ENCODE measurements at regions not wholly inside any gene's neighbourhood (a gene's known extent, or its start where the extent isn't known, plus 50 kb on each side); places are given as distances from the start of the nearest gene placed in this dataset.

DNA sequence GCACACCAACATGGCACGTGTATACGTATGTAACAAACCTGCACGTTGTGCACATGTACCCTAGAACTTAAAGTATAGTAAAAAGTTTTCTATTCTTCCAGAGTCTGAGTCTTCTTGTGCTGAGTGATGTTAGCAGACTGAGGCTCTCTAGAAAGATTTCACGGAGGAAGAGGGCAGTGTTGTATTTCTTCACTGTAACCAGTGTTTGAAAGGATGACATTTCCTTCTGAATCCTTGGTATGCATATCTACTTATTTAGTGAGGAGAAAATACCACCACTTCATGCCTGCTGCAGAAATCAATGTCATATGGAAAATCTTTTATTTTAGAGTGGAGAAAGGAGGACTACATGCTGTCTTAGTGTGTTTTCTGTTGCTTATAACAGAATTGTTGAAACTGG lies 357.1 kb downstream of the CCDC85A start:
- no TSS peak for BruUV-seq (replicated peaks)
- no peak overlapping the region for H3K27ac ChIP-seq
- H3K4me2 ChIP-seq, result no peak overlapping the region
- H3K27me3 ChIP-seq (ENCODE audit: insufficient read depth, low read depth), result no peaks in the 10 kb centered on the region
- H4K20me1 ChIP-seq (ENCODE audit: insufficient read depth), result no peaks in the 10 kb centered on the region
- no peaks in the 10 kb centered on the region for H3K79me2 ChIP-seq (ENCODE audit: low read depth)
- H3K4me1 ChIP-seq (replicated peaks; ENCODE audit: insufficient read depth), result no peaks in the 10 kb centered on the region
- no peaks in the 10 kb centered on the region; the same call in 1 of the 2 replicates for H3K9me2 ChIP-seq (ENCODE audit: insufficient read depth)
- CTCF ChIA-PET, result no interaction called here
- H2AFZ ChIP-seq, result no peak overlapping the region
- no peaks in the 10 kb centered on the region for H3F3A ChIP-seq (ENCODE audit: insufficient read depth, low read depth)
- POLR2A ChIA-PET (ENCODE audit: unreplicated experiment), result no interaction called here
- DNase-seq, result no peak
- 0 out of 2 replicates have a peak, but pooled peaks cover 4% of the 10 kb centered on the region for H3K9me3 ChIP-seq (ENCODE audit: insufficient read depth, low read depth)
- no peak for TF ChIP-seq EZH2 (IDR thresholded peaks at IDR 0.05; ENCODE audit: low read depth)
- TF ChIP-seq CTCF (conservative IDR thresholded peaks at IDR 0.05), result no peak
- intact Hi-C loops (cut with micrococcal nuclease; ENCODE audit: unreplicated experiment), result no loop called here
- H3K4me3 ChIP-seq, result no peak overlapping the region
- no peaks in the 10 kb centered on the region for H3K36me3 ChIP-seq (ENCODE audit: low read depth)

DNA sequence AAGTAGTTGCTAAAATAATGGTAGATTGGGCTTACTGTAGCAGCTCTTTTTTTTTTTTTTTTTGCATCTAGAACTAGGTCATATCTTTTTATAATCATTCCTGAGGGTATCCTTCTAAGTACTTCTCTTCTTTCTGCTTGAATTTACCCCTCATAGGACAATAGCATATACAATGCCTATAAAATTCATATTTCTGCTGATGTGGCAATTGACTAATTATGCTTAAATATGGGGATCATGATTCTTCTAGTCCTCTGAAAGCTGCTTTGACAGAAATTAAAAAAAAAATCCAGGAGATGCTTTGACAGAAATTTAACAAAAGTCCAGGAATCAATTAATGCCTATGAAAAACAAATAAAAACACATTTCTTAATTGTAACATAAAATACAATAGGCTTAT lies 358.4 kb downstream of the CCDC85A start:
- BruUV-seq (replicated peaks), result no TSS peak
- Histone ChIP-seq H3K27ac (no peak overlapping the region), H3K4me1 (replicated peaks; ENCODE audit: insufficient read depth) (no peaks in the 10 kb centered on the region), H4K20me1 (ENCODE audit: insufficient read depth) (no peaks in the 10 kb centered on the region), H2AFZ (no peak overlapping the region), H3K36me3 (ENCODE audit: low read depth) (no peaks in the 10 kb centered on the region), H3K9me2 (ENCODE audit: insufficient read depth) (no peaks in the 10 kb centered on the region; the same call in 1 of the 2 replicates), H3K27me3 (ENCODE audit: insufficient read depth, low read depth) (no peaks in the 10 kb centered on the region), H3F3A (ENCODE audit: insufficient read depth, low read depth) (no peaks in the 10 kb centered on the region), H3K4me2 (no peak overlapping the region), H3K4me3 (no peak overlapping the region), H3K79me2 (ENCODE audit: low read depth) (no peaks in the 10 kb centered on the region), H3K9me3 (ENCODE audit: insufficient read depth, low read depth) (0 out of 2 replicates have a peak, but pooled peaks cover 4% of the 10 kb centered on the region)
- TF ChIP-seq CTCF (conservative IDR thresholded peaks at IDR 0.05) (no peak), EZH2 (IDR thresholded peaks at IDR 0.05; ENCODE audit: low read depth) (no peak)
- DNase-seq, result no peak
- CTCF ChIA-PET, result no interaction called here
- intact Hi-C loops (cut with micrococcal nuclease; ENCODE audit: unreplicated experiment), result no loop called here
- POLR2A ChIA-PET (ENCODE audit: unreplicated experiment), result interaction anchor here (0.6 kb wide), 1 partner anchor 88 kb away, joined by 14 read pairs; no protein-coding TSS in a partner anchor

DNA sequence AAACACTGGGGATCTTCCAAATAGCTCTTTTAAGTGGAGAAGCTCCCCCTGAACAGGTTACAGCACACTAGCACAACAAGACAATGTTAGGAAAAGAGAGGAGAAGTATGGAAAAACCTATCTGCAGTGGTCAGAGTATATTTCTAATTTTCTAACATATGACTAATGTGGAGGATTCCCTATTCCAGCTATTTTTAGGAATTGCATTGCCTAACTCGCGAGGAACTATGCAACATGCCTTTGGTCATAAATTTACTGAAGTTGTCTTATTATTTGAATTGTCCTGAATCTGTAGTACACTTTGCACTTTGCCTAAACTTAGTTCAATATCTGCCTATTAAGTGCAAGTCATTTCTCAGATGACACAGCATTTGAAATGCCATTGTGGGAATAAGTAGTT lies 381.4 kb downstream of the CCDC85A start:
- no peaks in the 10 kb centered on the region for H3K36me3 ChIP-seq (ENCODE audit: low read depth)

More for the DNA sequence above, 381.4 kb downstream of the CCDC85A start:
- intact Hi-C loops (cut with micrococcal nuclease; ENCODE audit: unreplicated experiment), result no loop called here
- no peaks in the 10 kb centered on the region for H3F3A ChIP-seq (ENCODE audit: insufficient read depth, low read depth)
- no peak overlapping the region for H2AFZ ChIP-seq
- H3K79me2 ChIP-seq (ENCODE audit: low read depth), result no peaks in the 10 kb centered on the region
- H3K27me3 ChIP-seq (ENCODE audit: insufficient read depth, low read depth), result no peaks in the 10 kb centered on the region
- H3K4me3 ChIP-seq, result no peak overlapping the region
- no peaks in the 10 kb centered on the region for H3K9me2 ChIP-seq (ENCODE audit: insufficient read depth)
- no peaks in the 10 kb centered on the region for H3K4me1 ChIP-seq (replicated peaks; ENCODE audit: insufficient read depth)
- no peak overlapping the region for H3K27ac ChIP-seq
- POLR2A ChIA-PET (ENCODE audit: unreplicated experiment), result interaction anchor here (0.7 kb wide), 1 partner anchor 704 kb away, joined by 4 read pairs; no protein-coding TSS in a partner anchor
- CTCF ChIA-PET, result no interaction called here
- H3K4me2 ChIP-seq, result no peak overlapping the region
- H4K20me1 ChIP-seq (ENCODE audit: insufficient read depth), result no peaks in the 10 kb centered on the region
- H3K9me3 ChIP-seq (ENCODE audit: insufficient read depth, low read depth), result no peaks in the 10 kb centered on the region
- BruUV-seq (replicated peaks), result no TSS peak
- no peak for TF ChIP-seq CTCF (conservative IDR thresholded peaks at IDR 0.05)
- TF ChIP-seq EZH2 (IDR thresholded peaks at IDR 0.05; ENCODE audit: low read depth), result no peak
- no peak for DNase-seq

Data from PC-9 (cell line).